Fibroblast of upper back skin (primary cell): ENCODE measurements at regions not wholly inside any gene's neighbourhood (a gene's known extent, or its start where the extent isn't known, plus 50 kb on each side); places are given as distances from the start of the nearest gene placed in this dataset.
"Not testable (repeated sequence)": the region's sequence is repeated elsewhere in the genome, so short reads cannot be mapped to it uniquely, and the experiment has no call there.

Experiments used
- DNase-seq: peaks from one replicate; pipeline ENCODE4 v3.0.0-alpha.2; 2013

DNA sequence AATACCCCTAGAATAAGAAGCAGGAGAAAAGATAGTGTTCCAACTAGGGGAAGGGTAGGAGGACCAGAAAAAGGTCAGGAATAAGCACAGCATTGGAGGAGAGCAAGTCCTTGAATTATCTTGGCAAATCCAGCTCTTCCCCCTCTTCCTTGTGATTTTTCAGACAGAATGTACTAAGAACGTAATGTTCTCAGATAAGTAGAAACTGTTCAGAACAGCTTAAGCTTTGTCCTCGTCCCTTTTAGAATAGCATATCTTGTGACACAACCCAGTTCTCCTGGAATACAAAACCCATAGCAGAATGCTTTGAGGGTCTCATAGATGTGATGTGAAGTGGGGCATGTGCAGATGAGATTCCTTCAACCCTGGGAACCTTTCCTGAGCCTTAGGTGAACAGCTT lies 97.4 kb downstream of the EMB start:
- no peak for DNase-seq

DNA sequence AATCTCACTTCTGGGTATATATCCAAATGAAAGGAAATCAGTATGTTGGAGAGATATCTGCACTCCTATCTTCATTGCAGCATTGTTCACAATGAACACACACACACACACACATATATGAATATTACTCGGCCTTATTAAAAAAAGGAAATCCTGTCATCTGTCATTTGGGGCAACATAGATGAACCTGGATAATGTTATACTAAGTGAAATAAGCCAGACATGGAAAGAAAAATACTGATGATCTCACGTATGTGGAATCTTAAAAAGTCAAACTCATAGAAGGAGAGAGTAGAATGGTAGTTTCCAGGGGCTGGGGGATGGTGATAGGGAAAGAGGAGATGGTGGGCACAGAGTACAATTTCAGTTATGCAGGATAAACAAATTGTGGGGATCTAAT lies 100.3 kb downstream of the EMB start:
- DNase-seq = no peak

DNA sequence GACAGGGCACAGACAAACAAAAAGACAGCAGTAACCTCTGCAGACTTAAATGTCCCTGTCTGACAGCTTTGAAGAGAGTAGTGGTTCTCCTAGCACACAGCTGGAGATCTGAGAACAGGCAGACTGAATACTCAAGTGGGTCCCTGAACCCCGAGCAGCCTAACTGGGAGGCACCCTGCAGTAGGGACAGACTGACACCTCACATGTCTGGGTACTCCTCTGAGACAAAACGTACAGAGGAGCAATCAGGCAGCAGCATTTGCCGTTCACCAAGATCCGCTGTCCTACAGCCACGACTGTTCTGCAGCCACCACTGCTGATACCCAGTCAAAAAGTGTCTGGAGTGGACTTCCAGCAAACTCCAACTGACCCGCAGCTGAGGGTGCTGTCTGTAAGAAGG lies 110.5 kb downstream of the EMB start:
- DNase-seq = not testable (repeated sequence)

DNA sequence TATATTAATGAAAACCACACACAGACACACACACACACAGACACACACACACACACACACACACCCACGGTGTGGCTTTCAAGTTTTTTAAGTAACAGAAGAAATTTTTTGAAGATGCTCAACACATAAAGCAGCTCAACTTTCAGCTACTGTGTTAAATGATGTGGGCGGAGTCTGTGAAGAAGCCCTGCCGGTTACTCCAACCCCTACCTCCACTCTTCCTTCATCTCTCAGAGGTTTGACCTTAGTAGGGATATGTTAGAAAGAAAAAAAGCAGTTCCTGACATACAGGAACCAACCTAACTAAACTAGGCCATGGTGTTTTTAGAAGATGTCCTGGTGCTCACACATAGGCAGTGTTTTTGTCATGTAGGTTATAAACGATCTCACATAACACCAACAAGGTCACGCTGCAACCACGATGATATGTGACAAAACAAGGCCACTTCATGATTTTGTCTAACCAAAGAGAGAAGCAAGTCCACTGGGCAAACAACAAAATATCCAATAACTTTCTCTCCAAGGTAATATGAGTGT lies 112.8 kb downstream of the EMB start:
- no peak for DNase-seq

DNA sequence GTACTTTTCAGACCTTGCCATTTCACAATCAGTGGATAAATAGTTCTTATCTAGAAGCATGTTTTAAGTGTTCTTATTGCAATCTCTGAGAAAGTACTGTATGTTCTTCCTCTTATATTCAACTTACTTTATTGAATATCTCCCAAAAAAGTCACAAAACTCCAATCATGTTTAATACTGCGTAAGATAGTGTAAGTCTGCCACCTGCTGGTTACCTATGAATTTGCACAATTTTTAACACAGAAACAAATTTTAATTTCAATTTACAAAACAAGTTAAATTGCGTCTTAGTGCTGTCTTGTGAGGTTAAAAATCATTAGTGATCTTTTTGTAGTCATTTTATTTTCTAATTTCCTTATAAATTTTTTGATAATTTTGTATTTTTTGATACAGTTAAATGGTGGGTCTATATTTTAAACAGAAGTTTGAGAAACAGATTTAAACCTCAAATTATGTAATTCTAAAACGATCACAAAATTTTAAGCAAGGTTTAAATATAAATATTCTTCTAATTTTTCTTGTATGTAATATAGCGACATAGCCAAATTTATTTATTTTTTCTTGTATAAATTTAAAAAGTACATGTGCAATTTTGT lies 115.8 kb downstream of the EMB start:
- peak; percentile 7 for DNase-seq

DNA sequence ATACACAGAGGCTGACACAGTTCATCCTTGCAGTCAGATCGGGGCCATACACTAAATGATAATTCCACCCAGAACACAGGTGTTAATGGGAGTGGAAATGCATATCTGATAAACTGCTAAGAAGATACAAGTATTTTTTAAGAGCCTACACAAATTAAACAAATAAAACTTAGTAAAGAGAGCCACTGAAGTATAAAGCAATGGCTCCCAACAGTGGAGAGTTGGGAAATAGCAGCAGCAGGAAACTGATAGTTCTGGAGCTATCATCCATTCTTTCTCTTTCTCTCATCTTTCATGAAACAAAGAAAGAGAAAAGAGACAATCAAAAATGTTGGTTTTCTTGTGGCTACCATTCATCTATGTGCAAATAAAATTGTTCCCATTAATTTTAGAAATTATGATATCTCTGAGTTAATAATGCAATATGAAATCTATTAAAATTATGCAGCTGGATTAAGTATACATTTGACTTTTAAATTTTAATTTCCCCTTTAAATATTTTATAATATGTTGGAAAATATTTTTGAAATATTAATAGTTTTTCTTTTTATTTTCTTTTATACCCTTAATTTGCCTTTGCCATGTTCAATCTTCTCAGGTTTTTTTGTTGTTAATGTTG lies 120.8 kb downstream of the EMB start:
- no peak for DNase-seq

DNA sequence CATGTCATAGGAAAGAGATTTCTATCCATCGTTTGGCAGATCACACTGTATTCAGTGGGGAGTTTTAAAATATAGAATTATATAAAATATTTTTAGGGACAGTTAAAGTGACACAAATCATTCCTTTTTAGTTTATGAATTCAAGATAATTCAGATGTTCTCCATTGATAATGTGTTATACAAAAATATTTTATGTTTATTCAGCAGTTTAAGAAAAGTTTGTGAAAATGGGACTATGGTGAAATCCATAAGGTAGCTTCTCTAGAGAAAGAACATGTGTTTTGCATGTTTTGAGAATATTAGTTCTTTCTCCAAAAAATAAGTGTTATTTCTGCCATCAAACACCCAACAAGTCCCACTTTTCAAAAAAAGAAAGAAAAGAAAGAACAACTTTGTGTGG lies 122.9 kb downstream of the EMB start:
- no peak for DNase-seq

DNA sequence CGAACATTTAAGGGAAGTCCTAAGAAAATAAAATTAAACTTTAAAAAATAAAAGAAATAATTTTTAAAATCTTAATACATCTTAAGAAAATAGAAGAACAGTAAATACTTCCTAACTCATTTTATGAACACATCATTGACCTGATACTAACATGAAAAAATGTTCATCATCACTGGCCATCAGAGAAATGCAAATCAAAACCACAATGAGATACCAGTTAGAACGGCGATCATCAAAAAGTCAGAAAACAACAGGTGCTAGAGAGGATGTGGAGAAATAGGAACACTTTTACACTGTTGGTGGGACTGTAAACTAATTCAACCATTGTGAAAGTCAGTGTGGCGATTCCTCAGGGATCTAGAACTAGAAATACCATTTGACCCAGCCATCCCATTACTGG lies 134.6 kb downstream of the EMB start:
- not testable (repeated sequence) for DNase-seq

DNA sequence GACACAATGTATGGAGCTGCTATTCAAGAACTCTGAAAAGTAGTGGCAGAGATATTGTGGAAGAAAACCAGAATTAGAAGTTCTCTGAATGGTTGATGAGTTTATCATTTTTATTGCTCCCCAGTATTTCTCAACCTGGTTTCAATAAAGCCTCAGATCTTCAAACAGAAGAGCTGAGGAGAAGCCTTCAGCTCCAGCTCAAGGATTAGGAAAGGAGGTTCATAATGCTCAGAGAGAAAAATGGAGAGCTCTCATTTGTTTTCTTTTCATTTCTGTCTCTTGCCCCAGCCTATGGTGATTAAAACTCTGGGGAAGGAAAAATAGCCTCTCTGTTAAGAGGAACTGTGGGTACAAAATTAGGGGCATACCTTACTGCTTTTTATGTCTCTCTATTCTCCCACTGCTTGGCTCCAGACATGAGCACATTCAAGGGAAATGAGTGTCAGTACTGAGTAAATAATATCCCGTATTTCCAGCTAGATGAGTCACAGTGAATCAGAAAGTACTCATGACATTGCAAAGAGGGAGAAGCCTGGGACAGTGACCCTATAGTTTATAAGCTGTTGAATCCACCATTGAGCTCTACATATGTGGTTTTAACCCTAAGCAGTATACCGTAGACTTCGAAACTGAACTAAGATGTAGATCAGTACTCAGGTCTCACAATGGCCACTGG lies 138.1 kb downstream of the EMB start:
- DNase-seq = no peak

DNA sequence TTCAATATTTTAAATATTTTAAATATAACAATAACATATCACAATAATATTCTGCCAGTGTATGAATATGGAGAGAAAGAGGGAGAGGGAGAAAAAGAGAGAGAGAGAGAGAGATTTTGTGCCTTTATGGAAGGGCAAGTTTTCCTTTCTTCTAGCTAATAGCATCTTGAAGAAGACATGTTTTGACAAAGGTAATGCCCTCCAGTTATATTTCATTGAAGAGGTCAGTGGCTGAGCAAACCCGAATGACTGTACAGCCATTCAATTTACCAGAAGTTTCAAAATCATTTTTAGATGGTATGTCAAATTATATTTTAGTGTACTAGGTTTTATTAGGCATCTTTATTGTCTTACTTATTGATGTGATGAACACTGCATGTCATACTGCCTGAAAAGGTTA lies 139.3 kb downstream of the EMB start:
- no peak for DNase-seq

DNA sequence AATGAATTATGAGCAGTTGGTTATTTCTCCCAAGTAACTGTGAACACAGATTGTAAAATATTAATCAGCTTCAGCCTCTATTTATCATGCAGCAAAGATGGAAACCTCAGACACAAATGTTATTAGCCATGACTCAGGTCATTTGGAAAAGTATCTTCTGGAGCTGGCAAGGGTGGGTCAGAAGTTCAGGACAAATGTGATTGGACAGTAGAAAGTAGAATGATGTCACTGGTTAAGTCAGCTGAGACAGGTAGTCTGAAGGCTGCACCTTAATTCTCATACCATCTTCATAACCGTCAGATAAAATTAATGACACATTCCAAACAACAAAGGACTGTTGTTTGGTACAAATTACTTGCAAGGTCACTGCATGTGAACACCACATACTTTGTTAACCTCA lies 140.2 kb downstream of the EMB start:
- DNase-seq = no peak

DNA sequence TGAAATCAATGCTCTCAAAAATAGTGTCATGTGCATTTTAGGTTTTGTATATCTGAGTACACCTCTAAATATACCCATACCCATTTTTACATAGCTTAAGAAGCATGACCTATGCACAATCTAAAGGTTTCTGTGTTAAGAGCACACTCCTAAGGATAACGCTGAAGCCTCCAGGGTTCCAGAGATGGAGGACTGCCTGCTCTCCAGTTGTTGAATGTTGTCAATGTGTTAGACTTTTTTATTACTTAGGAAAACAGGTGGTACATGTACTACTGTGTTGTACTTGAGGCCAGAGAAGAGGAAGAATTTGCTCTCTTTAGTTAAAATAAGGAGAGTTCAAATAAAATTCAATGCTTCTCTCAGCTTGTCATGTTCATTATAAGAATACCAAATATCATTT lies 141.2 kb downstream of the EMB start:
- DNase-seq = no peak

DNA sequence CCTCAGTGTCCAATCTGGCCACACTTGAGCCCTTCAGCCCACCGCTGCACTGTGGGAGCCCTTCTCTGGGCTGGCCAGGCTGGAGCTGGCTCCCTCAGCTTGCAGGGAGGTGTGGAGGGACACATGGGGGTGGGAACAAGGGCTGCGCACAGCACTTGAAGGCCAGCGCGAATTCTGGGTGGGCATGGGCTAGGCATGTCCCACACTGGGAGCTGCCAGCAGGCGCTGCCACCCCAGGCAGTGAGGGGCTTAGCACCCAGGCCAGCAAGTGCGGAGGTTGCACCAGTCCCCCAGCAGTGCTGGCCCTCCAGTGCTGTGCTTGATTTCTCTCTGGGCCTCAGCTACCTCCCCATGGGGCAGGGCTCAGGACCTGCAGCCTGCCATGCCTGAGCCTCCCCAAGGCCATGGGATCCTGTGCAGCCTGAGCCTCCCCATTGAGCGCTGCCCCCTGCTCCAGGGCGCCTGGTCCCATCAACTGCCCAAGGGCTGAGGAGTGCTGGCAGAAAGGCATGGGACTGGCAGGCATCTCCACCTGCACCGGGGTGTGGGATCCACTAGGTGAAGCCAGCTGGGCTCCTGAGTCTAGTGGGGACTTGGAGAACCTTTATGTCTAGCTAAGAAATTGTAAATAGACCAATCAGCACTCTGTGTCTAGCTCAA lies 148.2 kb downstream of the EMB start:
- DNase-seq = no peak

DNA sequence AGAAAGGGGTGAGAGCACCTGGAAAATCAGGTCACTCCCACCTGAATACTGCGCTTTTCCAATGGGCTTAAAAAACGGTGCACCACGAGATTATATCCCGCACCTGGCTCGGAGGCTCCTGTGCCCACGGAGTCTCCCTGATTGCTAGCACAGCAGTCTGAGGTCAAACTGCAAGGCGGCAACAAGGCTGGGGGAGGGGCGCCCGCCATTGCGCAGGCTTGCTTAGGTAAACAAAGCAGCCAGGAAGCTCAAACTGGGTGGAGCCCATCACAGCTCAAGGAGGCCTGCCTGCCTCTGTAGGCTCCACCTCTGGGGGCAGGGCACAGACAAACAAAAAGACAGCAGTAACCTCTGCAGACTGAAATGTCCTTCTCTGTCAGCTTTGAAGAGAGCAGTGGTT lies 160.6 kb downstream of the EMB start:
- not testable (repeated sequence) for DNase-seq
